Transverse colon (tissue), 4 donors: ENCODE measurements at regions not wholly inside any gene's neighbourhood (a gene's known extent, or its start where the extent isn't known, plus 50 kb on each side); places are given as distances from the start of the nearest gene placed in this dataset.
"Not testable (repeated sequence)": the region's sequence is repeated elsewhere in the genome, so short reads cannot be mapped to it uniquely, and the experiment has no call there.

ENCODE experiments used
- DNase-seq: peaks from one replicate; pipeline ENCODE4 v3.0.0-alpha.2; 2019
- H3K27ac ChIP-seq, 4 donors: fragments of 200-600 bp; sonication (generic); 2 replicates each; pipeline ENCODE4 v1.5.1; 2016 to 2018; ENCODE audit warnings: inconsistent platforms in 4 of 4
- H3K27me3 ChIP-seq: fragments of 200-600 bp; sonication (generic); 2 replicates; pipeline ENCODE4 v1.5.1; 2017; ENCODE audit warnings: inconsistent platforms
- H3K36me3 ChIP-seq, 4 donors: fragments of 200-600 bp; sonication (generic); 2 replicates each; pipeline ENCODE4 v1.5.1; 2017 to 2019; ENCODE audit warnings: inconsistent platforms in 4 of 4
- H3K4me1 ChIP-seq, 4 donors: fragments of 200-600 bp; sonication (generic); 2 replicates each; pipeline ENCODE4 v1.5.1; 2017 to 2020; ENCODE audit warnings: inconsistent platforms in 4 of 4
- H3K4me3 ChIP-seq, 4 donors: fragments of 200-600 bp; sonication (generic); 1 replicate in 1 of 4; 2 replicates in 3 of 4; pipeline versions ENCODE4 v1.5.1 to v1.6.1; 2017 to 2019; ENCODE audit warnings: inconsistent platforms in 4 of 4
- H3K9me3 ChIP-seq, 2 donors: fragments of 200-600 bp; sonication (generic); 2 replicates each; pipeline ENCODE4 v1.5.1; 2017 to 2019; ENCODE audit warnings: inconsistent platforms in 2 of 2
- EP300 ChIP-seq: sonication (generic); formaldehyde crosslinking; IDR thresholded peaks from one replicate; pipeline ENCODE4 v1.6.1; 2017; ENCODE audit warnings: antibody characterized with exemption, low read depth
- POLR2A ChIP-seq: fragments of 450-650 bp; IDR thresholded peaks from one replicate; pipeline ENCODE4 v1.6.1; 2016; ENCODE audit warnings: antibody characterized with exemption, mild to moderate bottlenecking, moderate library complexity
- POLR2AphosphoS5 ChIP-seq, 3 donors: sonication (generic); formaldehyde crosslinking; IDR thresholded peaks; one replicate each; pipeline ENCODE4 v1.6.1; 2016; ENCODE audit warnings: antibody characterized with exemption in 3 of 3
- WGBS, 2 donors: methylation state at CpG; one replicate each; pipeline ENCODE4 v1.1.5; 2018; ENCODE audit warnings: low coverage in 1 of 2; 5-methylcytosine and 5-hydroxymethylcytosine counted together
- in situ Hi-C, 4 donors: fragments of 200-750 bp; cut with MboI; loops; one replicate each; pipeline versions ENCODE4 v1.15.0 to v1.15.1; 2017; ENCODE audit warnings: low sequenced_read_pairs in 3 of 4, low pct_ligation_motif_present in 1 of 4, low pct_unique_long_range_greater_than_20kb in 1 of 4
- intact Hi-C: fragments of 100-400 bp; cut with DNase I; formaldehyde crosslinking; loops from one replicate; pipeline ENCODE4 v1.15.1; 2023; ENCODE audit warnings: low total_unique reads
- TF ChIP-seq, protein P1 (sequence below), 5 experiments: fragments of 200-600 bp in 3 of 5; fragments of 450-650 bp in 2 of 5; sonication (generic) in 3 of 5; IDR thresholded peaks; 1 replicate in 2 of 5; 2 replicates in 3 of 5; pipeline ENCODE4 v1.5.1; 2016 to 2017; ENCODE audit warnings: antibody characterized with exemption in 5 of 5, inconsistent platforms in 3 of 5, mild to moderate bottlenecking in 2 of 5, moderate library complexity in 1 of 5

DNA sequence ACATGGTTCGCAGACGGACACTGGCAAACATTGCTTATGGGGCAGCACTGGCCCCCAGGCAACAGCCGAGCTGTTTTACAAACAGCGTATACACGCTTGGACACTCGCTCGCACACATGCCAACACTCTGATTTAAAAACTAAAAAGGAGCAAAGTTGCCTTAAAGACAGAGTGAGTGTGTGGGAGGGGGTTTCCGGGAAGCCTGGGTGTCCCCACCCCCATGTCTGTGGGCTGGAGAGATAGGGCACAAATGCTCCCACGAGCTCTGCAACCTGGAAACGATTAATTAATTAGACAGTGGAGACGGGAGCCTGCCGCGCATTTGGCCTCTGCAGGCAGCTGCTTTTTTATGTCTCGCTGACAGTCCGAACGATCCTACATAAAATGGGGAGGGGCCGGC lies 107.9 kb upstream of the ZNF469 start:
- Histone ChIP-seq H3K4me1 (no peaks in the 10 kb centered on the region), H3K9me3 (no peaks in the 10 kb centered on the region), H3K36me3 (no peaks in the 10 kb centered on the region), H3K27me3 (no peaks in the 10 kb centered on the region), H3K4me3 (no peak overlapping the region), H3K27ac (no peak overlapping the region)
- DNase-seq = no peak
- TF ChIP-seq POLR2A = no peak
- TF ChIP-seq, protein P1, sequence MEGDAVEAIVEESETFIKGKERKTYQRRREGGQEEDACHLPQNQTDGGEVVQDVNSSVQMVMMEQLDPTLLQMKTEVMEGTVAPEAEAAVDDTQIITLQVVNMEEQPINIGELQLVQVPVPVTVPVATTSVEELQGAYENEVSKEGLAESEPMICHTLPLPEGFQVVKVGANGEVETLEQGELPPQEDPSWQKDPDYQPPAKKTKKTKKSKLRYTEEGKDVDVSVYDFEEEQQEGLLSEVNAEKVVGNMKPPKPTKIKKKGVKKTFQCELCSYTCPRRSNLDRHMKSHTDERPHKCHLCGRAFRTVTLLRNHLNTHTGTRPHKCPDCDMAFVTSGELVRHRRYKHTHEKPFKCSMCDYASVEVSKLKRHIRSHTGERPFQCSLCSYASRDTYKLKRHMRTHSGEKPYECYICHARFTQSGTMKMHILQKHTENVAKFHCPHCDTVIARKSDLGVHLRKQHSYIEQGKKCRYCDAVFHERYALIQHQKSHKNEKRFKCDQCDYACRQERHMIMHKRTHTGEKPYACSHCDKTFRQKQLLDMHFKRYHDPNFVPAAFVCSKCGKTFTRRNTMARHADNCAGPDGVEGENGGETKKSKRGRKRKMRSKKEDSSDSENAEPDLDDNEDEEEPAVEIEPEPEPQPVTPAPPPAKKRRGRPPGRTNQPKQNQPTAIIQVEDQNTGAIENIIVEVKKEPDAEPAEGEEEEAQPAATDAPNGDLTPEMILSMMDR (IDR thresholded peaks at IDR 0.05) = no peak
- WGBS, 2 donors = 66% methylated on average over 17 of the region's 17 CpGs; no CpG with 5 or more reads in 1 of the 2 donors
- intact Hi-C loops = no loop called here
- in situ Hi-C loops = loop anchor here in 1 of 4 donors (25.0 kb wide), 1 partner anchor 137 kb away; no protein-coding TSS in a partner anchor

GRCh38 chr16:88275336-88276122 lies 107.2 kb upstream of the ZNF469 start:
- DNase-seq, H3K9me3 ChIP-seq, H3K27ac ChIP-seq, H3K4me1 ChIP-seq, H3K27me3 ChIP-seq, H3K4me3 ChIP-seq, H3K36me3 ChIP-seq, intact Hi-C loops: not testable (repeated sequence)
- 20 to 82% methylated on average over 1 to 17 of the region's 21 CpGs for WGBS, 2 donors
- in situ Hi-C loops = loop anchor here in 1 of 4 donors (25.0 kb wide), 1 partner anchor 137 kb away; no protein-coding TSS in a partner anchor

GRCh38 chr16:88276123-88276588 lies 106.6 kb upstream of the ZNF469 start:
- H3K4me3 ChIP-seq, H3K27me3 ChIP-seq, intact Hi-C loops, H3K36me3 ChIP-seq, DNase-seq, H3K27ac ChIP-seq, H3K9me3 ChIP-seq, H3K4me1 ChIP-seq: not testable (repeated sequence)
- 67% methylated on average over 13 of the region's 13 CpGs; no CpG with 5 or more reads in 1 of the 2 donors for WGBS, 2 donors
- in situ Hi-C loops = loop anchor here in 1 of 4 donors (25.0 kb wide), 1 partner anchor 136 kb away; no protein-coding TSS in a partner anchor

DNA sequence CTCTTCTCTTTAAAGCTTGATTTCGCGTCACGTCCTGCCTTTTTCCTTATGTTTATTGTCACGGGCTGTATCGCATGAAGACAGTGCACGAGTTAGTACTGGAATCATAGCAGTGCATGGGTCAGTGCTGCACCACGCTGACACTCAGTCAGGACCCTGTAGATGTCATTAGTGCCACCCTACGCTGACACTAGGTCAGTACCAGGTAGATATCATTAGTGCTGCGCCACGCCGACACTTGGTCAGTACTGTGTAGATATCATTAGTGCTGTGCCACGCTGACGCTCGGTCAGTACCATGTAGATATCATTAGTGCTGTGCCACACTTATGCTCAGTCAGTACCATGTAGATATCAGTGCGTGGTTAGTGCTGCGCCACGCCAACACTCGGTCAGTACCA lies 106.2 kb upstream of the ZNF469 start:
- intact Hi-C loops = no loop called here
- Histone ChIP-seq H3K9me3 (no peaks in the 10 kb centered on the region), H3K27me3 (no peaks in the 10 kb centered on the region), H3K36me3 (no peaks in the 10 kb centered on the region), H3K4me3 (no peak overlapping the region), H3K27ac (no peak overlapping the region), H3K4me1 (no peaks in the 10 kb centered on the region)
- 82 to 90% methylated on average over 2 to 18 of the region's 18 CpGs for WGBS, 2 donors
- in situ Hi-C loops = loop anchor here in 1 of 4 donors (25.0 kb wide), 1 partner anchor 136 kb away; no protein-coding TSS in a partner anchor
- TF ChIP-seq EP300 (no peak), POLR2AphosphoS5 (IDR thresholded peaks at IDR 0.05) (no peak), POLR2A (no peak)
- TF ChIP-seq, protein P1 (IDR thresholded peaks at IDR 0.05) = no peak
- no peak for DNase-seq

DNA sequence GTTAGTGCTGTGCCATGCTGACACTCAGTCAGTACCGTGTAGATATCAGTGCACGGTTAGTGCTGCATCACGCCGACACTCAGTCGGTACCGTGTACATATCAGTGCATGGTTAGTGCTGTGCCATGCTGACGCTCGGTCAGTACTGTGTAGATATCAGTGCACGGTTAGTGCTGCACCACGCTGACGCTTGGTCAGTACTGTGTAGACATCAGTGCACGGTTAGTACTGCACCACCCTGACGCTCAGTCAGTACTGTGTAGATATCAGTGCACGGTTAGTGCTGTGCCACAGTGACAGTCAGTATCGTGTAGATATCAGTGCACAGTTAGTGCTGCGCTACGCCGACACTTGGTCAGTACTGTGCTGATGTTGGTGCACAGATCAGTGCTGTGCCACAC lies 102.8 kb upstream of the ZNF469 start:
- TF ChIP-seq, protein P1 (IDR thresholded peaks at IDR 0.05) = no peak
- TF ChIP-seq EP300 (no peak), POLR2AphosphoS5 (IDR thresholded peaks at IDR 0.05) (no peak), POLR2A (no peak)
- peaks cover 0 to 9% (median 4%) of the 10 kb centered on the region in 4 donors for H3K4me1 ChIP-seq
- no peaks in the 10 kb centered on the region for H3K36me3 ChIP-seq
- H3K27me3 ChIP-seq = no peaks in the 10 kb centered on the region
- no peaks in the 10 kb centered on the region for H3K9me3 ChIP-seq
- H3K27ac ChIP-seq = no peak overlapping the region
- no peak for DNase-seq
- in situ Hi-C loops (loop anchor here in 1 of 4 donors (25.0 kb wide), 1 partner anchor 132 kb away; no protein-coding TSS in a partner anchor), intact Hi-C loops (no loop called here)
- 95 to 100% methylated on average over 5 to 18 of the region's 18 CpGs for WGBS, 2 donors
- H3K4me3 ChIP-seq = no peak overlapping the region
